Vagina (tissue), 2 donors: ENCODE measurements at regions not wholly inside any gene's neighbourhood (a gene's known extent, or its start where the extent isn't known, plus 50 kb on each side); places are given as distances from the start of the nearest gene placed in this dataset.

ENCODE experiments used
- CTCF ChIP-seq, 3 experiments: fragments of 450-650 bp in 2 of 3; fragments of 200-600 bp in 1 of 3; sonication (generic) in 1 of 3; IDR thresholded peaks; one replicate each; pipeline ENCODE4 v1.5.1; 2017 to 2019; ENCODE audit warnings: antibody characterized with exemption in 3 of 3, mild to moderate bottlenecking in 2 of 3, moderate library complexity in 2 of 3
- POLR2A ChIP-seq, 2 donors: fragments of 450-650 bp; IDR thresholded peaks; one replicate each; pipeline ENCODE4 v1.6.1; 2017; ENCODE audit warnings: antibody characterized with exemption in 2 of 2, mild to moderate bottlenecking in 2 of 2, moderate library complexity in 2 of 2

GRCh38 chr6:26304797-26305640, 60.0 kb upstream of the BTN3A2 start:
- TF ChIP-seq POLR2A (IDR thresholded peaks at IDR 0.05) (no peak), CTCF (IDR thresholded peaks at IDR 0.05) (no peak)
